Spleen (tissue), 11 donors: ENCODE measurements at regions not wholly inside any gene's neighbourhood (a gene's known extent, or its start where the extent isn't known, plus 50 kb on each side); places are given as distances from the start of the nearest gene placed in this dataset.
A peak's percentile ranks its signal among the peaks of the same experiment; 100 is the strongest.

Source experiments
- DNase-seq: peaks from one replicate; pipeline ENCODE4 v3.0.0-alpha.2; 2020
- H3K27ac ChIP-seq, 8 donors: fragments of 200-600 bp; sonication (generic) in 7 of 8; 1 replicate in 4 of 8; 2 replicates in 4 of 8; pipeline versions ENCODE4 v1.5.0 to v1.8.0; 2016 to 2021; ENCODE audit warnings: inconsistent platforms in 4 of 8, mild to moderate bottlenecking in 4 of 8, moderate library complexity in 1 of 8
- H3K27me3 ChIP-seq, 7 donors: fragments of 200-600 bp; sonication (generic) in 6 of 7; replicated peaks in 1 of 7; 1 replicate in 4 of 7; 2 replicates in 3 of 7; pipeline versions ENCODE4 v1.5.0 to v1.8.0; 2016 to 2021; ENCODE audit warnings: inconsistent platforms in 3 of 7, mild to moderate bottlenecking in 1 of 7
- H3K36me3 ChIP-seq, 6 donors: fragments of 200-600 bp; sonication (generic) in 5 of 6; 1 replicate in 4 of 6; 2 replicates in 2 of 6; pipeline versions ENCODE4 v1.5.0 to v1.8.0; 2016 to 2021; ENCODE audit warnings: inconsistent platforms in 2 of 6
- H3K4me1 ChIP-seq, 6 donors: fragments of 200-600 bp; sonication (generic) in 5 of 6; 1 replicate in 3 of 6; 2 replicates in 3 of 6; pipeline versions ENCODE4 v1.5.0 to v1.8.0; 2016 to 2021; ENCODE audit warnings: inconsistent platforms in 3 of 6
- H3K4me3 ChIP-seq, 8 donors: fragments of 200-600 bp; sonication (generic) in 7 of 8; 1 replicate in 4 of 8; 2 replicates in 4 of 8; pipeline versions ENCODE4 v1.5.0 to v1.8.0; 2016 to 2021; ENCODE audit warnings: inconsistent platforms in 4 of 8, mild to moderate bottlenecking in 4 of 8, moderate library complexity in 2 of 8
- H3K9me3 ChIP-seq, 8 donors: fragments of 200-600 bp; sonication (generic) in 7 of 8; 1 replicate in 4 of 8; 2 replicates in 4 of 8; pipeline versions ENCODE4 v1.5.0 to v1.8.0; 2016 to 2021; ENCODE audit warnings: inconsistent platforms in 4 of 8
- CTCF ChIP-seq, 11 experiments: fragments of 200-600 bp in 7 of 11; fragments of 450-650 bp in 4 of 11; sonication (generic) in 4 of 11; IDR thresholded peaks in 8 of 11; conservative IDR thresholded peaks in 3 of 11; 1 replicate in 7 of 11; 2 replicates in 4 of 11; pipeline versions ENCODE4 v1.4.0 to v1.8.0; 2016 to 2021; ENCODE audit warnings: antibody characterized with exemption in 11 of 11, inconsistent platforms in 4 of 11, mild to moderate bottlenecking in 1 of 11
- POLR2A ChIP-seq, 3 donors: fragments of 450-650 bp; IDR thresholded peaks; one replicate each; pipeline ENCODE4 v1.5.1; 2017; ENCODE audit warnings: antibody characterized with exemption in 3 of 3, mild to moderate bottlenecking in 1 of 3
- POLR2AphosphoS5 ChIP-seq, 3 donors: sonication (generic); formaldehyde crosslinking; IDR thresholded peaks; one replicate each; pipeline ENCODE4 v1.5.1; 2017; ENCODE audit warnings: antibody characterized with exemption in 3 of 3
- WGBS, 5 donors: extraction: QIAGEN DNeasy Blood & Tissue Kit in 3 of 5; methylation state at CpG; one replicate each; pipeline versions ENCODE4 v1.1.5 to v1.1.7; 2013 to 2018; 5-methylcytosine and 5-hydroxymethylcytosine counted together
- intact Hi-C: fragments of 100-400 bp; cut with DNase I; formaldehyde crosslinking; loops from one replicate; pipeline ENCODE4 v1.15.0; 2023; ENCODE audit warnings: low total_unique reads
- donor health status: healthy with polysubstance abuse.
- donor health status: DM: no; HTN: no; CAD: no; lungs with moderate emphysema.
- donor health status: DM: no; HTN: no; CAD: no.
- donor health status: Bipolar disorder and iron deficiency.
- donor health status: healthy.
- donor health status: DM: no; HTN: no; CAD: no.
- donor health status: DM: yes; HTN: yes; CAD: no.

- DNase-seq, result no peak
- TF ChIP-seq POLR2A (IDR thresholded peaks at IDR 0.05) (no peak), CTCF (IDR thresholded peaks at IDR 0.05 in 8 of 11, conservative IDR thresholded peaks at IDR 0.05 in 3 of 11) (no peak), POLR2AphosphoS5 (IDR thresholded peaks at IDR 0.05) (no peak)
- intact Hi-C loops, result no loop called here
- Histone ChIP-seq H3K9me3 (peaks cover 0 to 34% (median 5%) of the 10 kb centered on the region in 8 donors), H3K27me3 (no peaks in the 10 kb centered on the region), H3K4me1 (no peaks in the 10 kb centered on the region), H3K4me3 (no peak overlapping the region), H3K27ac (no peak overlapping the region), H3K36me3 (no peaks in the 10 kb centered on the region)
These were observed 1241.6 kb upstream of the USP15 start for GRCh38 chr12:61018571-61018970.

DNA sequence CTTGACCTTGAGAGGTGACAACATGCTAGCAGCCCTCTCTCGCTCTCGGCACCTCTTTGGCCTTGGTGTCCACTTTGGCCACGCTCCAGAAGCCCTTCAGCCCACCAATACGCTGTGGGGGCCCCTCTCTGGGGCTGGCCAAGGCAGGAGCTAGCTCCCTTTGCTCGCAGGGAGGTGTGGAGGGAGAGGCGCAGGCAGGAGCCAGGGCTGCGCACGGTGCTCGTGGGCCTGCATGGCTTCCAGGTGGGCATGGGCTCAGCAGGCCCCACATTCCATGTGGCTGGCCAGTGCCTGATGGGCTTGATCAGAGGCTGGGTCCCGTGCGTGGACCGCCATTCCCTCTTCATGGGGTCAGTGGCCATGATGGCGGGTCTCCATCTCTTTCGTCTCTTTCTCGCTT is 1237.0 kb upstream of the USP15 start:
- WGBS, 5 donors, result 79 to 88% (median 83%) methylated on average over 14 to 15 of the region's 15 CpGs
- DNase-seq, result peak; percentile 58
- TF ChIP-seq POLR2AphosphoS5 (IDR thresholded peaks at IDR 0.05) (no peak), CTCF (IDR thresholded peaks at IDR 0.05 in 8 of 11, conservative IDR thresholded peaks at IDR 0.05 in 3 of 11) (no peak), POLR2A (IDR thresholded peaks at IDR 0.05) (no peak)
- no peak overlapping the region for H3K27ac ChIP-seq
- H3K4me3 ChIP-seq, result no peak overlapping the region
- intact Hi-C loops, result no loop called here
- no peaks in the 10 kb centered on the region for H3K4me1 ChIP-seq
- H3K9me3 ChIP-seq, result peaks cover 0 to 54% (median 28%) of the 10 kb centered on the region in 8 donors
- no peaks in the 10 kb centered on the region for H3K36me3 ChIP-seq
- no peaks in the 10 kb centered on the region for H3K27me3 ChIP-seq

DNA sequence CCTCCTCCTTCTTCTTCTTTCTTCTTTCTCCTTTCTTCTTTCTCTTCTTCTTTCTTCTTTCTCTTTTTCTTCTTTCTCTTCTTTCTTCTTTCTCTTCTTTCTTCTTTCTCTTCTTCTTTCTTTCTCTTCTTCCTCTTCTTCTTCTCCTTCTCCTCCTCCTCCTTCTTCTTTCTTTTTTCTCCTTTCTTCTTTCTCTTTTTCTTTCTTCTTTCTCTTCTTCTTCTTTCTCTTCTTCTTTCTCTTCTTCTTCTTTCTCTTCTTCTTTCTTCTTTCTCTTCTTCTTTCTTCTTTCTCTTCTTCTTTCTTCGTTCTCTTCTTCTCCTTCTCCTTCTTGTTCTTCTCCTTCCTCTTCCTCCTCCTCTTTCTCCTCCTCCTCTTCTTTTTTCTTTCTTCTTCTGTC is 1230.7 kb upstream of the USP15 start:
- Histone ChIP-seq H3K27me3 (no peaks in the 10 kb centered on the region), H3K36me3 (no peaks in the 10 kb centered on the region), H3K4me1 (no peaks in the 10 kb centered on the region), H3K9me3 (peaks cover 0 to 46% (median 15%) of the 10 kb centered on the region in 8 donors), H3K4me3 (no peak overlapping the region), H3K27ac (no peak overlapping the region)
- TF ChIP-seq CTCF (IDR thresholded peaks at IDR 0.05 in 8 of 11, conservative IDR thresholded peaks at IDR 0.05 in 3 of 11) (no peak), POLR2A (IDR thresholded peaks at IDR 0.05) (no peak), POLR2AphosphoS5 (IDR thresholded peaks at IDR 0.05) (no peak)
- 61 to 85% (median 69%) methylated on average over 1 of the region's 1 CpG for WGBS, 5 donors
- intact Hi-C loops, result no loop called here
- DNase-seq, result no peak

DNA sequence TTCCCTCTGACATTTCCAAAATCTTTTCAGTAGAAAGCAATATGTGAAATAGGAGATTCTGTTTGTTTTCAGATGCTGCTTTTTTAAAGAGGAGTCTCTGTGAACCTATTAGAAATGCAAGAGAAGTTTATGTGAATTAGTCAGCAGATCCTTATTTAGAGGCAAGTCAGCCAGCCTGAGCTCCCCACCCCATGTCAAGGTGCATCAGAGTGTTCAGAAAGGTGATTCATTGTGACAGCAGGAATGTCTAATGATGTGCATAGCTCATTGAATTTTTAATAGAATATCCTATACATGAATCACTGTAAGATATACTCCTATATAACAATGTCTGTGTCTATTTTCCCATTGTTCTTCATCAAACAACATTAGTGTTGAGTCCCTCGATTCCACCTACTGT is 1222.4 kb upstream of the USP15 start:
- H3K27me3 ChIP-seq, result no peaks in the 10 kb centered on the region
- intact Hi-C loops, result no loop called here
- TF ChIP-seq POLR2A (IDR thresholded peaks at IDR 0.05) (no peak), CTCF (IDR thresholded peaks at IDR 0.05 in 8 of 11, conservative IDR thresholded peaks at IDR 0.05 in 3 of 11) (no peak), POLR2AphosphoS5 (IDR thresholded peaks at IDR 0.05) (no peak)
- WGBS, 5 donors, result 67 to 90% (median 76%) methylated on average over 1 of the region's 1 CpG
- H3K36me3 ChIP-seq, result no peaks in the 10 kb centered on the region
- no peaks in the 10 kb centered on the region for H3K4me1 ChIP-seq
- no peak for DNase-seq
- no peaks in the 10 kb centered on the region for H3K9me3 ChIP-seq
- H3K4me3 ChIP-seq, result no peak overlapping the region
- H3K27ac ChIP-seq, result no peak overlapping the region
